NCI-H2196 treated with DMSO at 0.1 percent for 48 hours (cell line): ENCODE measurements at regions not wholly inside any gene's neighbourhood (a gene's known extent, or its start where the extent isn't known, plus 50 kb on each side); places are given as distances from the start of the nearest gene placed in this dataset.

Experiments used
- DNase-seq: peaks from one replicate; lab custom pipeline; 2025; ENCODE audit not compliant: unreplicated experiment; lab: John Stamatoyannopoulos, UW

DNA sequence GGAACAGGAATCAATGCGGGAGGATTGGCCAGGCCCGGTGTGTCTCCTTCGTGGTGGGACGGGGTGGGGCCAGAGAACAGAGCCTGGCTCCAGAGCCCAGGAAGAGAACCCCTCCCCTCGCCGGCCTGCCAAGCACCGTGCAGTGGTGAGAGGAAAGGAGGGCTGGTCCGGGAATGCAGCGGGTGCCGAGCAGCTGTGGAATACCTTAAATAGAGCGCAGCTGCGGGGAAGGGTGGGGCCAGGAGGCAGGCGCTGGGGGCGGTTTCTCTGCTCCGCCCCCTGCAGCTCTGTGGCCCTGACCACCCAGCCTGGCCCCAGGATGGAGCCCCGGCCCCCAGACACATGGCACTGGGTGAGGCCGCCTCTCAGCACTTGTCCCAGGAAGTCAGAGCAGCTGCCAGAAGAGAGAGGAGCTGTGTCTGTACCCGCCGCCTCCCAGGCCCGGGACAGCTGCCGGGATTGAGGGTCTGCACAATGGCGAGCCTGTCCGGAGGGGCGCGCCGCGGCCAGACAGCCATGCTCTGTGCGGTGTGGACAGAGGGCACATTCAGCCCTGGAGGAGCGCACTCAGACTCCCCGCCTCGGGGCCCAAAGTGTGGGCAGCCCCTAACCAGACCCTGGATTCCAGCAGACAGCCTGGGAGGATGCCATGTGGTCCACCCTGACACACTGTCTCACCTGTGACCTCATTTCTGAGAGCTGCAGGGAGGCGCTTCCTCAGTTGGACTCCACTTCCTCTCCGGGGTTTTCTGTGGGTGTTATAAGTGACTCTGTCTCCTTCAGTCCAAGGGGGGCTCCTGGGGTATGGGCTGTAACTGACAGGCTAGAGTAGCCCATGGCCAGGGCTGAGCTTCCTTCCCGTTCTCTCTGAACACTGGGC lies 268.8 kb downstream of the SEC14L1 start:
- DNase-seq: no peak

DNA sequence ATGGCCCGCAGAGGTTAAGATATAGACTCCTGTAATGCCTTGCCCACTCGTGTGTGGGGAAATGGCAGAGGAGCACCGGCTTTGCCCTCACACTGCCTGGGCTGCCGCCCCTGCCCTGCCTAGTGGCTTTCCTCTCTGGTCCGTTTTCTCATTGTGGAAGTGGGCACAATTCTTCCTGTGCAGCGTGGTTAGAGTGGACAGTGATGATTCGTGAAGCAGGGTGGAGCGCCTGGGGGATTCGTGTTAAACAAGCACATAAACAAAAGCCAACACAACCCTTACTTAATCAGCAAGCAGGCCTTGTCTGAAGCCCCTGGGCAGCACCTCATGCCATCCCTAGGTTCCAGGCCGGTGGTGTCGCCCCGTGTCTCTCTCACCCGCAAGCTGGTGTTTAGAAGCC lies 269.7 kb downstream of the SEC14L1 start:
- DNase-seq: no peak

DNA sequence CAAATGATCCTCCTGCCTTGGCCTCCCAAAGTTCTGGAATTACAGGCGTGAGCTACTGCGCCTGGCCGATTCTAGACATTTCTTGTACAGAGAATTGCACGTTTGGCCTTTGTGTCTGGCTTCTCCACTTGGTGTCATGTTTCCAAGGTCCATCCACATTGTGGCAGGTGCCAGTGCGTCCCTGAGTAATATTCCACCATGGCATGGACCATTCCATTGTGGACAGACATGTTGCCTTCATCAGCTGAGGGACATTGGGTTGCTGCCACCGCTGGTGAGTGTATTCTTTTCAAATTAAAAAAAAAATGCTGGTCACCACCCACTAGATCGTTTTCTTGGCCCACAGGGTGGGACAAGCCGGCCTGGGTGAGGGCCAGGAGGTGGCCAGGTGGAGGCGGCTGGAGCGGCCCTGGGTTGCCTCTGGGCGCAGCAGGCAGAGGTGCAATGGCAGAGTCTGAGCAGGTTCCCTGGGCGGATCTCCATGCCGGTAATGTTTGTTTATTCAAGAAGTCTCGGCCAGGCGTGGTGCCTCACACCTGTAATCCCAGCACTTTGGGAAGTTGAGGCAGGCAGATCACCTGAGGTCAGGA lies 274.1 kb downstream of the SEC14L1 start:
- DNase-seq: peak; percentile 92

DNA sequence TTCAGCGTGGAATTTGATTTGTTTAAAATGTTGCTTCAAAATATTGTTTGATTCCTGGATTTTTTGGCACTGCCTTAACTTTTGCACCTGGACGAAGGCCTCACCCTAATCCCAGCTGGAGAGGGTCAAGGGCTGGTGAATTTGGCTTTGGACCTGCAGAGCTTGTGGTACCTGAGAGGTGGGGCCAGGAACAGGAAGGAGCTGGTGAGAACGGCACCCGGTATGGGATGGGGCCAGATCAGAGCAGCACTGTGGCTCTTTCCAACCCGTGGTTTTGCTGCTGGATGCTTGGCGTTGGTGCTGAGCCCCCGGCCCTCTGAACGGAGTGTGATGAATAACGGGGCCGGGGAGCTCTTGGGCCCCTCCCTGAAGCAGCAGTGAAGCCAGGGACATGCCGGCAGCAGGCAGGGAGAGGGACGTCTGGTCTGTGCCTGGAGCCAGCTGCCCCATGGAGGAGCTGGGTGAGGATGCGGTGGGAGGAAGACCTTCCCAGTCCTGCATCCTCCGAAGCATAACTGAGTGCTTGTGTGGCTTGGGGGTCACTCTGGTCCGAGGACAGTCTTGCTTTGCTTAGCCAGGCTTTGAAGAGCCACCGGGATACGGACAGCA lies 275.4 kb downstream of the SEC14L1 start:
- no peak for DNase-seq

DNA sequence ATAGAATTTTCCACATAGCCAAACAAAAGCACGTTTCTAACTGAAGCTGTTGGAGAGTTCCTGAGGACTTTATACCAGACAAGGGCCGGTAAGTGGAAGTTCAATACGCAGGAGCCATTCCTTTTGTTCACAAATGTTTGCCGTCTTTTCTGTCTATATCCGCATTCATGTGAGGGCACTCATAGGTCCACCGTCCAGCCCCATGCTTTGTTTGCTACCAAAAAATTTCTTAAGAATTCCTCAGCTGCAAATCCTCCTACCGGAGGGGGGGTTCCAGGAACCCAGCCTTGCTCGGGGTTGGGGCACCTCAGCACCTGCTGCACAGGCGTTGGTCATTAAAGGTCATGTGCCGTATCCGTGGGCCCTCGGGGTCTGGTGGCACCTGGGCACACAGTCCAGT lies 276.8 kb downstream of the SEC14L1 start:
- no peak for DNase-seq

DNA sequence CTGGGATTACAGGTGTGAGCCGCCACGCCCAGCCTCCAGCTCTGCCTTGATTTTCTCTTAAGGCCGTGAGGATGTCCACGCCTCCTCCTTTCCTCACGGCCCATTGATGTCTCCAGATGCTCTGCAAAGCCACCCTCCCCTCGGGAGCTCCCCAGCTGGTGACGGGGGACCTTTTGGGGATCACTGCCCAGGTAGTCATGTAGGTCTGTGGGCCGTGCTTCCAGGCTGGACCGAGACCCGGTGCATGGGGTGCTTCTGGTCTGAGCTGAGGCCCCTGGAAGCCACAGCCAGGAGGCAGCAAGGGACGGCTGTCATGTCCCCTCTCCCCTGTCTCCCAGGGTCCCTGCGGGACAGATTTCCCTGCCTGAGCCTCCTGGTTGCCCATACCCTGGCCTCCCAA lies 277.8 kb downstream of the SEC14L1 start:
- DNase-seq: no peak

DNA sequence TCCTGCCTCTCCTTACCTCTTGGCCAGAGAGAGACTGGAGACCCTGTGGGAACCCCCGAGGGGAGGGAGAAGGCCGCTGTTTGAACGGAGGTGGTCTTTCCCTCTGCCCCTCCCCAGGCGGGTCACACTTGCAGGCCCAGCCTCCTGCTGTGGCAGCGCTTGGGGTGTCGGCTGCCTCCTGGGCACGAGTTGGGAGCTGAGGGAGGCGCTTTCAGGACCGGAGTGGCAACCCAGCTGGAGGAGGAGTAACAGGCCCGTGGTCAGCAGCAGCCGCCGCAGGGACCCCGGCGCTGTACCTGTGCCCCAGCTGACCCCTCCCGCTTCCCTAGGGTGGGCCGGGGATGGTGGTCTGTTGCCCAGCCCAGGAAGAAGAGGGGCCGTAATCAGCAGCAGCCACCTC lies 278.3 kb downstream of the SEC14L1 start:
- DNase-seq: no peak

DNA sequence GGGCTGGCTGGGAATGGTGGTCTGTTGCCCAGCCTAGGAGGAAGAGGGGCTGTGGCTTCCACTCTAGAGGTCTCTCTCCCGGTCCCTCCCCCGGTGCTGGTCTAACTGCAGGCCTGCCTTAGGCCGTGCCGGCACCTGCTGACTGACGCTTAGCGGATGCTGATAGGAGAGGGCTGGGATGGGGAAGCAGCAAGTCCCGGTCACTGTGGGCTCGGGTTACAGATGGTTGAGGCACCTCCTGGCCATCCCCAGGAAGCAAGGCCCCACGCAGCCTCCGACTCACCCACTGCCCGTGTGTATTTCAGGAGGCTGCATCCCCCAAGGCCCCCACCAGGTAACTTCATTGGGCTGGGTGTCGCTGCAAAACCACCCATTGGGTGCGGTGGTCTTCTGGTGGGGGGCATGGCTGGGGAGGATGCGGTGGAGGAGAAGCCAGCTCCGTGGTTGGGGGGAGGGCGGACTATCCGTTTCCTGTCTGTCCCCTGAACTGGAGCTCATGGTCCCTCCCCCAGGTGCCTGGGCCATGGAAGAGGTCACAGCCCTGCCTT lies 278.9 kb downstream of the SEC14L1 start:
- peak; percentile 53 for DNase-seq

DNA sequence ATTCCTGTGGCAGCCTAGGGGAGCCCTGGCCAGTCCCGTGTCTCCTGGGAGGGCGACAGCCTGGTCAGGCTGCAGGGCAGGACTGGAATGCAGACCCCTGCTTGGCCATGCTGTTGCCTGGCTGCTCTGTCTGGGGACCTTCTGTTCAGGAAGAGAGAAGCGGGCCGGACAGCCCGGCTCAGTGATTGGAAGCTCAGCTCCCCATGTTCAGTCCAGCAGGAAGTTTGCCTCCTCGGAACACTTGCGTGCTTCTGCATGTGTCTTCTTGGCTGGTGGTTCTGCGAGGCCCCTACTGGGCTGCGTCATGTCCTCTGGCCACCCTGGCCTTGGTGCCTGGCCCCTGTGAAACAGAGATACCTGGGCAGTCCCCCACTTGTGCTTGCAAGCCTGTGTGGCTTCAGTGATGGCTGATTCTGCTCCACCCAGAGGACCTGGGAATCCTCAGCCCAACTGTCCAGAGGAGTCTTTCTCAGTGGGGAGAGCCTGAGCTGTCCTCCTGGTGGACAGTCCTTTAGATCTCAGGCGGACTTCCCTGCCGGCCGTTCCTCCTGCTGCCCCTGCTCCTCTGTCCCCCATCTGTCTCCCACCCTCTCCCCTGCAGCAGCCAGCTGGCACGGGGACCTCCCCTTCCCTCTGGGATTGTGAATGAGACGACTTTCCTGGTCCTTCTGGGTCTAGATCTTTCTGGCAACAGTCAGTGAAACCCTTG lies 279.5 kb downstream of the SEC14L1 start:
- DNase-seq: no peak

DNA sequence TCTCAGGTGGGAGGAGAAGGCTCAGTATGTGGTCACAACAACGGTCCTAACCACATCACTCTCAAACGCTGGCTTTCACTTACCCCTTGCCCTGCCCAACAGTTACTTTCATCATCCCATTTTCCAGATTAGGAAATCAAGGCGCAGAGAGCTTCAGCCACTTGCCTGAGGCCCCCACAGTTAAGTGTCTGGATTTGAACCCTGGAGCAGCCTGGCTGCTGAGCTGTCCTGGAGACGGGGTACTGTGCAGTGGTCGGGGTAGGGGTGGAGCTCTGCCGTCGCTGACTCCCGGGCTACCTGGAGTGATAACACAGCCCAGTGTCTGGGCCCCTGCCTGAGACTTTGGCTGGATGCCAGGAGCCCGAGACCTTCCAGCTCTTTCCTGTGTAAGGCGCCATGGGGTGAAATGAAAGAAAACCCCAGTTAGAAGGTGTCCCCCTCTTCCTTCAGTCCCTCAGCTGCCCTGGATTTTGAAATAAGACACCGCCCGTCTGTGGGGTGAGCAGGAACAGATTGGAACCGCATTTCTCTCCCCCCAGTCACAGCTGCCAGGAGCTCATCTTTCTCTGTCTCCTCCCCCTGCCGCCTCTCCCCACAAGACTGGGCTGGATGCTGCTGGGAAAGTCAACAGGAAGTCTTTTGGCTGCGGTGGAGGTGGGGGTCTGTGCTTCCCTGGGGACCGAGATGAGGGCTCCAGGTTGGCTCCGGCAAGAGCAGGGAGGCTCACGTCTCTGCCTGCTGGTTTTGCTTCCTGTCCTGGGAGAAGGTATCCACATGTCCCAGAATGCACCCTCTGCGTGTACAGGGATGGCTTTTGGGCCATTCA lies 280.2 kb downstream of the SEC14L1 start:
- peak; percentile 98 for DNase-seq

DNA sequence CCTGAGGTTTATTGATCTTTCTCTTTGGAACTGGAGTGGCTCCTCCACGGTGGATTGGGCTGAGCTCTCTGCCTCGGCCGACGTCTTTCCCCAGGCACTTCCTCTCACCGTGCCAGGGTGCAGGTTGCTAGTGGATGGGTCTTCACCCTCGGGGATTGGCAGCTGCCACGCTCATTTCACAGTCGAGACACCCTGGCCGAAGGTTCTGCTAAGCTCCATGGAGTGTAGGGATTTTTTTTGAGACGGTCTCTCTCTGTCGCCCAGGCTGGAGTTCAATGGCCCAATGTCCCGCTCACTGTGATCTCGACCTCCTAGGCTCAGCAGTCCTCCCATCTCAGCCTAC lies 280.8 kb downstream of the SEC14L1 start:
- DNase-seq: no peak

DNA sequence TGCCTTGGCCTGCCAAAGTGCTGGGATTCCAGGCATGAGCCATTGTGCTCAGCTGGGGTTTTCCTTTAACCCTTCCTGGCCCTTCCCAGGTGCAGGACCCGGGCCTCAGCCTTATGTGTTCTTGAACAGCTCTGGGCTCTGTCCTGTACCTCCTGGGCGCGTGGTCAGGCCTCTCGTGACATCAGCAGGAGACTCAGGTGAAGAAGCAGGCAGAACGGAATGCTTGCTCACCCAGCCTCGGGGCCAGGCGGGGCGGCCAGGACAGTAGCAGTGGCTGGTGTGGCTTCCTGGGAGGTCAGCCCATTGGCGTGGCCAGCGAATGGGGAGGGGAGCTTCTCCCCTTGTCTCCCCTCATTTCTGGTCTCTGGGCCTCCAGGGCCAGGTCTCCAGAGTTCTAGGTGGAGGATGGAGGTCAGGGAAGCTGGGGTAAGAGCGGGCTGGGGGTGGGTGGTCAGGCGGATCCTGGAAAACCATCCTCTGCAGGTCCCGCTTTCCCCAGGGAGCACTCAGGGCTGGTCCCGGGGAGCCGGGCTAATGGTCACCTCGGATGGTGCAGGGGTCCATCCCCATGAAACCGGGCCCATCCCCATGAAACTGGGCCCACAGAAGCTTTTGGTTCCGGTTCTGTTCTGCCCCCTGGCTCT lies 281.5 kb downstream of the SEC14L1 start:
- DNase-seq: no peak

DNA sequence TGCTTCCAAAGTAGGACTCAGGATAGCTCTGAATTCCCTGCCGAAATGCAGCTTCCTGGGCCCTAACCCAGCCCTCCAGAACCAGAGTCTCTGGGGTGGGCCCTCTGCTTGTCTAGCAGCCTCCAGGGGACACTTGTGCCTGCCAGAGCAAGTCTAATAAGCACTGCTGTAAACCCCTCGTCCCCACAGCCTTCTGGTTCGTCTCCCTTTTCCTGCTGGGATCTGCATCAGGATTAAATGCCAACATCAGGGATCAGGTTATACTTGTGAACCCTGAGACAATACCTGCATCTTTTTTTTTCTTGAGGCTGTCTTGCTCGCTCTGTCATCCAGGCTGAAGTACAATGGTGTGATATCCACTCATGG lies 282.0 kb downstream of the SEC14L1 start:
- no peak for DNase-seq

DNA sequence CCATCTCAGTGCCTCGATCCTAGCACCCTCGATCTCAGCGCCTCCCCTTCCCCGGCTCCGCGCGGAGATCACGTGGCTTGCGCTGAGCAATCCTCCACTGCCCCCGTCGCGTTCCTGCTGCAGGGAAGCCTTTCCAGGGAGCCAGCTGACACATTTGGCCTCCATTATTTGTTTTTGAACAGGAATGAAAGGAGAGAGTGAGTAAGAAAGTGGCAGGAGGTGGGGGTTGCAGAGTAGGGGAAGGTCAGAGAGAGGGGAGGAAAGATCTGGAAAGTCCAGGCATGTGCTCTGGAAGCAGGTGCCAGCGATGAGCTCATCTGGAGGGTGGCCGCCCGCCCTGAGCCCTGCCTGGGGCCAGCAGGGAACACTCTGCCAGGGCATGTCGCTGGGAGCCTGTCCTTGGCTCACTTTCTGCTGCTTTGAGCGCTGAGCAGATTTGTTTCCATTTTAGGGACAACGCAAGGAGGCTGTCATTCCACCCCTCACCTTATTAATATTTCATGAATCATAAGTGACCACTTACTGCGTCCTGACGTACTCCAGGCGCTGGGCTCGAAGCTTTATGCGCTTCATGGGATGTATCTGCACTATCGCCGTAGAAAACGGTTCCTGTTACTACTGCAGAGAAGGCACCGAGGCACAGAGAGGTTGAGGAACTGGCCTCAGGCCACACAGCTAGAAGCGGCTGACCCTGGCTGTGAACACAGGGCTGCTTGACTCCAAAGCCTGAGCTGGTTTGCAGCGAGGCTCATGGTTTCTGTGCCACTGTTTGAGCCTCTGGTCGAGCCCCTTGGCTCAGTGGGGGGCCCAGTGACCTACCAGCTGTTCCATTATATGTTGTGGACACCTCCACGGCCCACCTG lies 283.1 kb downstream of the SEC14L1 start:
- DNase-seq: peak; percentile 93

DNA sequence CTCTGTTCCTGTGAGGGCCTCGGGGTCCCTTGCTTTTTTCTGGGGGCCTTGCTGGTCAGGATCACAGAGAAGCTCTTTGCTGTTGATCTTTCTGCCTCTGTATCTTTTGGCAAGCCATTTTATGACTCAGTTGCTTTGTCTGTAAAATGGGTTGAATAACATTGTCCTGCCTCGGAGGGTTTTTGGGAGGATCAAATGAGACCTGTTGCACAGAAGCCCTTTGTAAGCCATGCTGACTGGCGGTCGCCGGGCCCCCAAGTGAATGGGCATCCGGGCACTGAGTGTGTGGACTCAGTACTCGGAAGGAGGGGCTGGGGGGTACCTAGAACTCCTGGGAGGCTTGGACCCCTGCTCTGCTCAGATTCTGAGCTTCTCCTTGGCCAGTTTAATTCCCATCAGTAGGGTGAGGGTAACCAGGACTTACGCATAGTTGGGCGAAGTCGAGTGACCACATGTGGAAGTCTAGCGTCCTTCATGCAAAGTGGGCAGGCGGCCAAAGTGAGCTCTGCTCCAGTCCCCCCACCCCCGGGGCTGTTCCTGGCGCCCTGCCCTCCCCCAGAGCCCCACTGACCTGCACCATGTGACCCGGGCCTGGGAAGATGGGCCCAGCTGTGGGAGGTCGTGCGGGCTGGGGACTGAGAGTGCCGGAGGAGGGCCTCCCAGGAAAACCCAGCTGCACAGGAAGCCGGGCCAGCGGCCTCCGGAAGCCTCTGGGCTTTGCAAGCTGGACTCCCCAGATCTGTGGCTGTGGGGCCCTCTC lies 284.0 kb downstream of the SEC14L1 start:
- no peak for DNase-seq

DNA sequence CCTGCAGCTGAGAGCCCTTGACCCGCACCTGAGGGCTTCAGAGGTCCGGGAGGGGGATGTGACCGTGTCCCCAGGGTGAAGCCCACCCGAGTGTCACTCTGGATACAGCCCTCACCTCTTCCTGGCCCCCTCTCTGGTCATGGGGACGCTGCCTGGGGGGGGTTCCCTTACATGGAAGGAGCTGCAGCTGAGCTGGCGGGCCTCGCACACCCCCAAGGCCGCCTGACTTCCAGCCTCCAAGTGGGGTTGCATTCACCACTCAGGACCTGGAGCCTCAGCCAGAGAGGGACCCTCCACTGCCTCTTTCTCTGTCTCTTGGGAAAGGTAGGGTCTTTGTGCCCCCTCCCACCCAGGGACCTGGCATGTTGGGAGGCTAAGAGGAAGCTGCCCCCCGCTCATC lies 284.6 kb downstream of the SEC14L1 start:
- DNase-seq: no peak

DNA sequence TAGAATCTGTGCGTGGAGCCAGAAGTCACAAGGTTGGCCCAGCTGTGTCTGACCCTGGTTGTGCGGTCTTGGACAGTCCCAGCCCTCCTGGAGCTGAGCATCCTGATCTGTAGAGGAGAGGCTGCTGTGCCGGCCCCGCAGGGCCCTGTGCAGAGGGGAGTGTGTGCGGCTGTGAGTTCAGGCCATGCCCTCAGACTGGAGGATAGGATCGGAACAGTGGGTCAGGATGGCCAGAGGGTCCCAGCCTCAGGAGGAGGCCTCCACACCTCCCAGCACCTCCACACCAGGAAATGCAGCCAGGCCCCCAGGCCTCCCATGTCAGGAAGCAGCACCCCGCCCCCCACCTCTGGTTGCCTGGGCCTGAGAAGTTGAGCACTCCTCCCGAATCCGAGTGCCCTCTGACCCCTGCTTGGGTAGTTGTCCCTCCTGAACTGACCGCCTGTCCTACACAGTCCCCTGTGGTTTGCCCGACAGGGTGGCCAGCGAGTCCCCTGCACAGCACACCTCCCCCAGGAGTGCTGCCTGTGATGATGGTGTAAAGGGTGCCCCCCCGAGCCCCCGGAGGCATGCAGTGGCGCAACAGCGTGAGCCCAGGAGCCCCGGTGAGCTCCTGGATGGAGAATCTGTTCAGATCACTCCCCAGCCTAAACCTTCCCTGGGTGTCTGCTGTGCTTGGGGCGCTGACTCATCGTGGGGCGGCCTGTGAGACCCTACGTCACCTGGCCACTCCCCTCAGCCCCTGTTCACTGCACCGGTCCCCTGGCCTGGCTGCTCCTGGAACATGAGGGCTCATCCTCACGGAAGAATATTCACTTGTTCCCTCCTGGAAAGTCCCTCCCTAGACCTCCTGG lies 285.2 kb downstream of the SEC14L1 start:
- DNase-seq: no peak
